ENCODE measurements at regions not wholly inside any gene's neighbourhood (a gene's known extent, or its start where the extent isn't known, plus 50 kb on each side); places are given as distances from the start of the nearest gene placed in this dataset.

GRCh38 chr3:95310560-95310959 lies 1247.7 kb downstream of the NSUN3 start:
- Histone ChIP-seq H2AFZ (ENCODE audit: insufficient read depth, low read depth, low read length, poor library complexity, severe bottlenecking) (no peak overlapping the region), H3K9me3 (ENCODE audit: control extremely low read depth in 1 of 3, control insufficient read depth in 2 of 3, insufficient read depth in 1 of 3, low read length in 2 of 3) (peaks cover 0 to 4% (median 0%) of the 10 kb centered on the region in 3 donors), H3K27me3 (replicated peaks in 1 of 4; ENCODE audit: control extremely low read depth in 1 of 4, control insufficient read depth in 3 of 4, insufficient read depth in 4 of 4, low read length in 3 of 4) (no peaks in the 10 kb centered on the region), H3K79me2 (ENCODE audit: control insufficient read depth, insufficient read depth, low read length) (no peaks in the 10 kb centered on the region), H3K4me1 (ENCODE audit: control insufficient read depth in 2 of 2, insufficient read depth in 2 of 2, low read length in 2 of 2) (no peaks in the 10 kb centered on the region), H3K9ac (ENCODE audit: low read length) (no peak overlapping the region), H3K36me3 (replicated peaks in 1 of 2; ENCODE audit: control extremely low read depth in 1 of 2, control insufficient read depth in 1 of 2, extremely low read depth in 1 of 2, insufficient read depth in 2 of 2, low read length in 1 of 2) (no peaks in the 10 kb centered on the region), H3K27ac (ENCODE audit: low read length in 2 of 2) (no peak overlapping the region), H3K4me3 (ENCODE audit: control extremely low read depth in 1 of 5, extremely low read depth in 1 of 5, insufficient read depth in 1 of 5, low read depth in 2 of 5, low read length in 4 of 5) (no peak overlapping the region), H3K4me2 (replicated peaks; ENCODE audit: low read depth, low read length, poor library complexity, severe bottlenecking) (no peak overlapping the region), H4K20me1 (ENCODE audit: control insufficient read depth, insufficient read depth, low read length, poor library complexity, severe bottlenecking) (no peaks in the 10 kb centered on the region)
- H3K9me3 Mint-ChIP-seq (ENCODE audit: insufficient read depth): peaks cover 9% of the 10 kb centered on the region
- TF ChIP-seq EZH2 (IDR thresholded peaks at IDR 0.05; ENCODE audit: borderline replicate concordance, insufficient read depth, low read depth, low read length, poor library complexity, severe bottlenecking): no peak
- no peak for TF ChIP-seq CTCF (IDR thresholded peaks at IDR 0.05)
- no peak overlapping the region for H3K4me3 Mint-ChIP-seq
- intact Hi-C loops (cut with micrococcal nuclease): no loop called here
- WGBS (ENCODE audit: insufficient coverage): no CpG with 5 or more reads among the region's 2 CpGs
- CTCF ChIA-PET: no interaction called here
- no peaks in the 10 kb centered on the region for H3K27me3 Mint-ChIP-seq
- POLR2A ChIA-PET: no interaction called here
- no peak for ATAC-seq (ENCODE audit: low read depth)
- H3K27ac Mint-ChIP-seq: no peak overlapping the region
- no peaks in the 10 kb centered on the region for H3K4me1 Mint-ChIP-seq
- DNase-seq: no peak

DNA sequence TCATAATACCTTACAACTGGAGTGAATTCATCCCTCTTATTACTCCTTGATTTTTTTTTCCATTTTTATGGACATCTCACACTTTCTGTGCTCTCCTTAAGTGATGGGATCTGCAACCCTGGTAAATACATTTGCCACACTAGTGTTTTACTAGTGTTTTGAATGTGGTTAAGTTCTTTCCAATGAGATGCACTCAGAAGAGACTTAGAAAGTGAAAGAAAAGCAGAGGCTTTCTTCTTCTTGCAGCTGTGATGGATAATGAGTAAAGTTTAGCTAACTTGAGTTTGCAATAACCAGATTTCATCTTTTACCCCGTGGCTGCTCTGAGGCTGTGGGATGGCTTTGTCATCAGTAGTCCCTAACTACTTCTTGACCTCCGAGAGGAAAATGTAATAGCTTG lies 1248.4 kb downstream of the NSUN3 start:
- Histone ChIP-seq H3K9ac (ENCODE audit: low read length) (no peak overlapping the region), H3K36me3 (replicated peaks in 1 of 2; ENCODE audit: control extremely low read depth in 1 of 2, control insufficient read depth in 1 of 2, extremely low read depth in 1 of 2, insufficient read depth in 2 of 2, low read length in 1 of 2) (no peaks in the 10 kb centered on the region), H3K27ac (ENCODE audit: low read length in 2 of 2) (no peak overlapping the region), H3K4me2 (replicated peaks; ENCODE audit: low read depth, low read length, poor library complexity, severe bottlenecking) (no peak overlapping the region), H3K4me3 (ENCODE audit: control extremely low read depth in 1 of 5, extremely low read depth in 1 of 5, insufficient read depth in 1 of 5, low read depth in 2 of 5, low read length in 4 of 5) (no peak overlapping the region), H4K20me1 (ENCODE audit: control insufficient read depth, insufficient read depth, low read length, poor library complexity, severe bottlenecking) (no peaks in the 10 kb centered on the region), H3K27me3 (replicated peaks in 1 of 4; ENCODE audit: control extremely low read depth in 1 of 4, control insufficient read depth in 3 of 4, insufficient read depth in 4 of 4, low read length in 3 of 4) (no peaks in the 10 kb centered on the region), H2AFZ (ENCODE audit: insufficient read depth, low read depth, low read length, poor library complexity, severe bottlenecking) (no peak overlapping the region), H3K79me2 (ENCODE audit: control insufficient read depth, insufficient read depth, low read length) (no peaks in the 10 kb centered on the region), H3K4me1 (ENCODE audit: control insufficient read depth in 2 of 2, insufficient read depth in 2 of 2, low read length in 2 of 2) (no peaks in the 10 kb centered on the region), H3K9me3 (ENCODE audit: control extremely low read depth in 1 of 3, control insufficient read depth in 2 of 3, insufficient read depth in 1 of 3, low read length in 2 of 3) (peaks cover 0 to 4% (median 0%) of the 10 kb centered on the region in 3 donors)
- intact Hi-C loops (cut with micrococcal nuclease): no loop called here
- no peak overlapping the region for H3K4me3 Mint-ChIP-seq
- POLR2A ChIA-PET: no interaction called here
- CTCF ChIA-PET: no interaction called here
- H3K9me3 Mint-ChIP-seq (ENCODE audit: insufficient read depth): peaks cover 9% of the 10 kb centered on the region
- ATAC-seq (ENCODE audit: low read depth) (no peak), DNase-seq (no peak)
- TF ChIP-seq EZH2 (IDR thresholded peaks at IDR 0.05; ENCODE audit: borderline replicate concordance, insufficient read depth, low read depth, low read length, poor library complexity, severe bottlenecking): no peak
- TF ChIP-seq CTCF (IDR thresholded peaks at IDR 0.05): no peak
- no peak overlapping the region for H3K27ac Mint-ChIP-seq
- no peaks in the 10 kb centered on the region for H3K4me1 Mint-ChIP-seq
- WGBS (ENCODE audit: insufficient coverage): 0% methylated on average over 1 of the region's 2 CpGs
- no peaks in the 10 kb centered on the region for H3K27me3 Mint-ChIP-seq

All from B cell (primary cell).